ENCODE measurements at regions not wholly inside any gene's neighbourhood (a gene's known extent, or its start where the extent isn't known, plus 50 kb on each side); places are given as distances from the start of the nearest gene placed in this dataset.
"Not testable (repeated sequence)": the region's sequence is repeated elsewhere in the genome, so short reads cannot be mapped to it uniquely, and the experiment has no call there.

- no peak for DNase-seq
Measured at GRCh38 chr5:166865206-166865605, 1426.2 kb upstream of the WWC1 start.

- no peak for DNase-seq
Measured at GRCh38 chr5:166880456-166880855, 1411.0 kb upstream of the WWC1 start.

GRCh38 chr5:166881802-166882201 is 1409.6 kb upstream of the WWC1 start:
- DNase-seq = no peak

GRCh38 chr5:166883016-166883415 is 1408.4 kb upstream of the WWC1 start:
- no peak for DNase-seq

GRCh38 chr5:166898166-166898565 is 1393.3 kb upstream of the WWC1 start:
- DNase-seq = no peak

- no peak for DNase-seq
Measured at GRCh38 chr5:166899343-166899742, 1392.1 kb upstream of the WWC1 start.

GRCh38 chr5:166904571-166904970 is 1386.9 kb upstream of the WWC1 start:
- DNase-seq = no peak

- DNase-seq = no peak
Measured at GRCh38 chr5:166906991-166907713, 1384.3 kb upstream of the WWC1 start.

- no peak for DNase-seq
Measured at GRCh38 chr5:166909040-166909439, 1382.4 kb upstream of the WWC1 start.

- no peak for DNase-seq
Measured at GRCh38 chr5:166909926-166910325, 1381.5 kb upstream of the WWC1 start.

GRCh38 chr5:166910995-166911394 is 1380.5 kb upstream of the WWC1 start:
- DNase-seq = no peak

GRCh38 chr5:166916021-166916420 is 1375.4 kb upstream of the WWC1 start:
- no peak for DNase-seq

GRCh38 chr5:166926138-166926537 is 1365.3 kb upstream of the WWC1 start:
- DNase-seq = no peak

- DNase-seq = not testable (repeated sequence)
Measured at GRCh38 chr5:166926806-166927475, 1364.5 kb upstream of the WWC1 start.

GRCh38 chr5:166936351-166936750 is 1355.1 kb upstream of the WWC1 start:
- no peak for DNase-seq

GRCh38 chr5:166938071-166938470 is 1353.4 kb upstream of the WWC1 start:
- no peak for DNase-seq

- DNase-seq = no peak
Measured at GRCh38 chr5:166942948-166943347, 1348.5 kb upstream of the WWC1 start.

- no peak for DNase-seq
Measured at GRCh38 chr5:166947045-166947444, 1344.4 kb upstream of the WWC1 start.

- no peak for DNase-seq
Measured at GRCh38 chr5:166948679-166949078, 1342.8 kb upstream of the WWC1 start.

GRCh38 chr5:166952048-166952447 is 1339.4 kb upstream of the WWC1 start:
- DNase-seq = no peak

GRCh38 chr5:166957782-166958181 is 1333.7 kb upstream of the WWC1 start:
- DNase-seq = peak; percentile 79 to 86

GRCh38 chr5:166959766-166960165 is 1331.7 kb upstream of the WWC1 start:
- DNase-seq = no peak

GRCh38 chr5:166961028-166961427 is 1330.4 kb upstream of the WWC1 start:
- DNase-seq = peak in 1 of 2 experiments; percentile 42

GRCh38 chr5:166961913-166962312 is 1329.5 kb upstream of the WWC1 start:
- no peak for DNase-seq

GRCh38 chr5:166962461-166962860 is 1329.0 kb upstream of the WWC1 start:
- DNase-seq = no peak

All from NCI-H526 (cell line).